MM.1S (cell line): ENCODE measurements at regions not wholly inside any gene's neighbourhood (a gene's known extent, or its start where the extent isn't known, plus 50 kb on each side); places are given as distances from the start of the nearest gene placed in this dataset.

Experiments
- DNase-seq: peaks from one replicate; pipeline ENCODE4 v3.0.0-alpha.2; 2015
- H2AFZ ChIP-seq: fragments of 300-600 bp; sonication (generic); 2 replicates; pipeline ENCODE4 v1.6.0; 2016; ENCODE audit warnings: antibody characterized with exemption, low read length
- H3F3A ChIP-seq: fragments of 300-600 bp; sonication (generic); 2 replicates; pipeline ENCODE4 v1.6.1; 2016; ENCODE audit warnings: mild to moderate bottlenecking, antibody characterized with exemption, low read length, moderate library complexity, mixed read lengths; ENCODE audit not compliant: insufficient read depth
- H3K27ac ChIP-seq: fragments of 300-600 bp; sonication (generic); 2 replicates; pipeline ENCODE4 v1.5.1; 2016; ENCODE audit warnings: mild to moderate bottlenecking, low read length
- H3K27me3 ChIP-seq: fragments of 300-600 bp; sonication (generic); replicated peaks from 2 replicates; pipeline ENCODE4 v1.6.0; 2016; ENCODE audit warnings: low read length; ENCODE audit not compliant: insufficient read depth
- H3K36me3 ChIP-seq: fragments of 300-600 bp; sonication (generic); replicated peaks from 2 replicates; pipeline ENCODE4 v1.6.1; 2016; ENCODE audit warnings: mild to moderate bottlenecking, low read length, mixed read lengths; ENCODE audit not compliant: insufficient read depth
- H3K4me1 ChIP-seq: fragments of 300-600 bp; sonication (generic); 2 replicates; pipeline ENCODE4 v1.6.1; 2016; ENCODE audit warnings: low read length, mixed read lengths
- H3K4me2 ChIP-seq: fragments of 300-600 bp; sonication (generic); 2 replicates; pipeline ENCODE4 v1.6.0; 2016; ENCODE audit warnings: low read depth, low read length
- H3K4me3 ChIP-seq: fragments of 300-600 bp; sonication (generic); 2 replicates; pipeline ENCODE4 v1.5.1; 2016; ENCODE audit warnings: low read length, mixed read lengths
- H3K79me2 ChIP-seq: fragments of 300-600 bp; sonication (generic); 2 replicates; pipeline ENCODE4 v1.6.1; 2016; ENCODE audit warnings: mixed run types, low read length, mixed read lengths
- H3K9ac ChIP-seq: fragments of 300-600 bp; sonication (generic); 2 replicates; pipeline ENCODE4 v1.6.1; 2016; ENCODE audit warnings: low read length, mixed read lengths
- H3K9me2 ChIP-seq: fragments of 300-600 bp; sonication (generic); replicated peaks from 2 replicates; pipeline ENCODE4 v1.6.1; 2016; ENCODE audit warnings: mild to moderate bottlenecking, low read length, mixed read lengths; ENCODE audit not compliant: insufficient read depth
- H3K9me3 ChIP-seq: fragments of 300-600 bp; sonication (generic); replicated peaks from 2 replicates; pipeline ENCODE4 v1.6.1; 2016; ENCODE audit warnings: mild to moderate bottlenecking, low read length, mixed read lengths; ENCODE audit not compliant: insufficient read depth
- H4K20me1 ChIP-seq: fragments of 300-600 bp; sonication (generic); 2 replicates; pipeline ENCODE4 v1.6.1; 2016; ENCODE audit warnings: mild to moderate bottlenecking, low read length, moderate library complexity, mixed read lengths; ENCODE audit not compliant: insufficient read depth
- CTCF ChIP-seq: fragments of 300-600 bp; sonication (generic); IDR thresholded peaks from 2 replicates; pipeline ENCODE4 v1.5.1; 2016; ENCODE audit warnings: antibody characterized with exemption, low read length, mixed read lengths
- EZH2 ChIP-seq: fragments of 300-600 bp; sonication (generic); optimal IDR thresholded peaks from 2 replicates; pipeline ENCODE3; 2017; ENCODE audit warnings: low read depth, mild to moderate bottlenecking, antibody characterized with exemption, low read length, mixed read lengths
- EZH2phosphoT487 ChIP-seq: fragments of 300-600 bp; sonication (generic); IDR thresholded peaks from 2 replicates; pipeline ENCODE4 v1.6.1; 2018; ENCODE audit warnings: antibody characterized with exemption, low read length

- H3K79me2 ChIP-seq: no peaks in the 10 kb centered on the region
- no peaks in the 10 kb centered on the region for H3K9me2 ChIP-seq
- H3K4me1 ChIP-seq: no peaks in the 10 kb centered on the region
- H3K9me3 ChIP-seq: no peaks in the 10 kb centered on the region
- no peaks in the 10 kb centered on the region for H4K20me1 ChIP-seq
- H2AFZ ChIP-seq: no peak overlapping the region
- no peaks in the 10 kb centered on the region for H3F3A ChIP-seq
- no peaks in the 10 kb centered on the region for H3K36me3 ChIP-seq
- no peak overlapping the region for H3K9ac ChIP-seq
- TF ChIP-seq EZH2 (no peak), CTCF (no peak), EZH2phosphoT487 (no peak)
- no peak overlapping the region for H3K4me2 ChIP-seq
- no peak overlapping the region for H3K4me3 ChIP-seq
- DNase-seq: no peak
- no peak overlapping the region for H3K27ac ChIP-seq
- no peaks in the 10 kb centered on the region for H3K27me3 ChIP-seq
Measured at GRCh38 chr16:80277182-80277581, 263.6 kb upstream of the DYNLRB2 start.

- H3K79me2 ChIP-seq: no peaks in the 10 kb centered on the region
- no peaks in the 10 kb centered on the region for H3K9me2 ChIP-seq
- no peak overlapping the region for H2AFZ ChIP-seq
- no peaks in the 10 kb centered on the region for H3K9me3 ChIP-seq
- no peaks in the 10 kb centered on the region for H4K20me1 ChIP-seq
- H3K27me3 ChIP-seq: no peaks in the 10 kb centered on the region
- no peaks in the 10 kb centered on the region for H3K4me1 ChIP-seq
- no peaks in the 10 kb centered on the region for H3F3A ChIP-seq
- TF ChIP-seq CTCF: no peak
- TF ChIP-seq EZH2phosphoT487: no peak
- no peak for TF ChIP-seq EZH2
- no peak for DNase-seq
- no peaks in the 10 kb centered on the region for H3K36me3 ChIP-seq
- no peak overlapping the region for H3K4me2 ChIP-seq
- H3K27ac ChIP-seq: no peak overlapping the region
- H3K9ac ChIP-seq: no peak overlapping the region
- H3K4me3 ChIP-seq: no peak overlapping the region
Measured at GRCh38 chr16:80274576-80275191, 266.1 kb upstream of the DYNLRB2 start.

GRCh38 chr16:80273635-80274538 is 266.9 kb upstream of the DYNLRB2 start:
- Histone ChIP-seq H3K9me3 (no peaks in the 10 kb centered on the region), H3K4me2 (no peak overlapping the region), H4K20me1 (no peaks in the 10 kb centered on the region), H2AFZ (no peak overlapping the region), H3K4me3 (no peak overlapping the region), H3K36me3 (no peaks in the 10 kb centered on the region), H3K9ac (no peak overlapping the region), H3K79me2 (no peaks in the 10 kb centered on the region), H3K9me2 (no peaks in the 10 kb centered on the region), H3F3A (no peaks in the 10 kb centered on the region), H3K27me3 (no peaks in the 10 kb centered on the region), H3K4me1 (no peaks in the 10 kb centered on the region), H3K27ac (no peak overlapping the region)
- no peak for DNase-seq
- TF ChIP-seq CTCF (no peak), EZH2phosphoT487 (no peak), EZH2 (no peak)
